Keratinocyte (primary cell): ENCODE measurements at regions not wholly inside any gene's neighbourhood (a gene's known extent, or its start where the extent isn't known, plus 50 kb on each side); places are given as distances from the start of the nearest gene placed in this dataset.
A peak's percentile ranks its signal among the peaks of the same experiment; 100 is the strongest.

Source experiments
- DNase-seq: peaks from one replicate; pipeline ENCODE4 v3.0.0-alpha.2; 2011; ENCODE audit warnings: low read depth, missing footprints, low spot score
- FAIRE-seq: peaks from 2 replicates; lab custom pipeline; 2011; peaks lifted over from hg19 to GRCh38; lab: Jason Lieb, UNC
- H2AFZ ChIP-seq: 2 replicates; pipeline ENCODE4 v1.6.0; 2012; ENCODE audit warnings: low read length, control low read depth, inconsistent platforms; ENCODE audit not compliant: control insufficient read depth
- H3K27ac ChIP-seq: 2 replicates; pipeline ENCODE4 v1.5.1; 2011; ENCODE audit warnings: low read length; ENCODE audit not compliant: control insufficient read depth, insufficient read depth
- H3K27me3 ChIP-seq: 3 replicates; pipeline ENCODE4 v1.6.0; 2011; ENCODE audit warnings: low read length; ENCODE audit not compliant: control insufficient read depth, insufficient read depth; ENCODE audit errors: extremely low read depth
- H3K36me3 ChIP-seq, 2 experiments: 2 replicates in 1 of 2; 3 replicates in 1 of 2; pipeline ENCODE4 v1.5.1; 2011; ENCODE audit warnings: low read length in 2 of 2, mild to moderate bottlenecking in 1 of 2; ENCODE audit not compliant: control insufficient read depth in 2 of 2, insufficient read depth in 2 of 2; ENCODE audit errors: extremely low read depth in 1 of 2
- H3K4me1 ChIP-seq: 3 replicates; pipeline ENCODE4 v1.5.1; 2011; ENCODE audit warnings: low read length; ENCODE audit not compliant: control insufficient read depth, insufficient read depth; ENCODE audit errors: extremely low read depth
- H3K4me2 ChIP-seq: 3 replicates; pipeline ENCODE4 v1.6.0; 2011; ENCODE audit warnings: low read depth, low read length; ENCODE audit not compliant: control insufficient read depth, insufficient read depth; ENCODE audit errors: extremely low read depth
- H3K4me3 ChIP-seq, 3 experiments: fragments of 200-600 bp in 1 of 3; sonication (generic) in 1 of 3; 2 replicates in 2 of 3; 3 replicates in 1 of 3; pipeline ENCODE4 v1.5.1; 2011 to 2016; ENCODE audit warnings: low read length in 3 of 3, mild to moderate bottlenecking in 3 of 3, control low read depth in 2 of 3, inconsistent platforms in 1 of 3, low read depth in 1 of 3, mixed read lengths in 1 of 3, mixed run types in 1 of 3, moderate library complexity in 1 of 3; ENCODE audit not compliant: control insufficient read depth in 2 of 3, insufficient read depth in 2 of 3; ENCODE audit errors: extremely low read depth in 1 of 3
- H3K79me2 ChIP-seq: 2 replicates; pipeline ENCODE4 v1.6.0; 2012; ENCODE audit warnings: low read length; ENCODE audit not compliant: control insufficient read depth, insufficient read depth
- H3K9ac ChIP-seq: 3 replicates; pipeline ENCODE4 v1.6.0; 2011; ENCODE audit warnings: low read length; ENCODE audit not compliant: control insufficient read depth, insufficient read depth; ENCODE audit errors: extremely low read depth
- H3K9me1 ChIP-seq: 3 replicates; pipeline ENCODE4 v1.6.0; 2011; ENCODE audit warnings: low read length; ENCODE audit not compliant: control insufficient read depth, insufficient read depth; ENCODE audit errors: extremely low read depth
- H3K9me3 ChIP-seq: 2 replicates; pipeline ENCODE4 v1.5.1; 2012; ENCODE audit warnings: low read depth, low read length; ENCODE audit not compliant: control insufficient read depth
- H4K20me1 ChIP-seq: 3 replicates; pipeline ENCODE4 v1.6.0; 2011; ENCODE audit warnings: low read length; ENCODE audit not compliant: control insufficient read depth, insufficient read depth; ENCODE audit errors: extremely low read depth
- EZH2 ChIP-seq: IDR thresholded peaks from one replicate; pipeline ENCODE4 v1.6.1; 2012; ENCODE audit warnings: inconsistent platforms, mild to moderate bottlenecking, low read length, moderate library complexity
- dilution Hi-C: fragments of 300-500 bp; cut with MboI; formaldehyde crosslinking; loops from one replicate; pipeline ENCODE4 v1.7.0; 2020; ENCODE audit warnings: low sequenced_read_pairs; ENCODE audit not compliant: extremely low pct_ligation_motif_present
- TF ChIP-seq, protein P1 (sequence below), 3 experiments: IDR thresholded peaks in 1 of 3; conservative IDR thresholded peaks in 1 of 3; optimal IDR thresholded peaks in 1 of 3; 2 replicates in 2 of 3; 3 replicates in 1 of 3; pipeline versions ENCODE3 to v1.5.1; 2011; ENCODE audit warnings: low read length in 3 of 3, mild to moderate bottlenecking in 3 of 3, moderate library complexity in 2 of 3, control low read depth in 1 of 3, inconsistent platforms in 1 of 3; ENCODE audit not compliant: insufficient read depth in 2 of 3; ENCODE audit errors: extremely low read depth in 1 of 3

DNA sequence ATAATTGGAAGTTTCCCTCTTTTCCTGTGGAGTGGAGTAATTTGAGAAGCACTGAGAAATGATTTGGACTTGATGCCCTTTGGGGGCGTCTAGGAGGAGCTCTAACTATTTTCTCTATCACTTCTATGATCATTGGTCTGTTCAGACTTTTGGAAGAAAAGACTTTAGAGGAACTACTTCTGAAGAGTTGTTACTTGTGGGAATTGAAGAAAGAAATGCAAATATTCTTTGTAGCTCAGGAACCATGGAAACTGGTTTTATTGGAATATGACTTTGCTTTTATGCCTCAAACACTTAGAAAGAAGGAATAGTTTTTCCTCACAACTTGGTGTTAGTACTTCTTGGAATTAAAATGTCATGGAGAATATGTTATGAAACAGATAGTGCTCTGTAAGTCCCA, 122.0 kb upstream of the ALDH1A3 start:
- Histone ChIP-seq H3K27me3 (no peaks in the 10 kb centered on the region), H4K20me1 (no peaks in the 10 kb centered on the region), H3K4me2 (no peak overlapping the region), H3K27ac (no peak overlapping the region), H3K9ac (no peak overlapping the region), H3K4me3 (no peak overlapping the region), H3K9me3 (no peaks in the 10 kb centered on the region), H2AFZ (no peak overlapping the region), H3K4me1 (peaks cover 13% of the 10 kb centered on the region), H3K36me3 (no peaks in the 10 kb centered on the region), H3K79me2 (no peaks in the 10 kb centered on the region), H3K9me1 (no peaks in the 10 kb centered on the region)
- TF ChIP-seq, protein P1, sequence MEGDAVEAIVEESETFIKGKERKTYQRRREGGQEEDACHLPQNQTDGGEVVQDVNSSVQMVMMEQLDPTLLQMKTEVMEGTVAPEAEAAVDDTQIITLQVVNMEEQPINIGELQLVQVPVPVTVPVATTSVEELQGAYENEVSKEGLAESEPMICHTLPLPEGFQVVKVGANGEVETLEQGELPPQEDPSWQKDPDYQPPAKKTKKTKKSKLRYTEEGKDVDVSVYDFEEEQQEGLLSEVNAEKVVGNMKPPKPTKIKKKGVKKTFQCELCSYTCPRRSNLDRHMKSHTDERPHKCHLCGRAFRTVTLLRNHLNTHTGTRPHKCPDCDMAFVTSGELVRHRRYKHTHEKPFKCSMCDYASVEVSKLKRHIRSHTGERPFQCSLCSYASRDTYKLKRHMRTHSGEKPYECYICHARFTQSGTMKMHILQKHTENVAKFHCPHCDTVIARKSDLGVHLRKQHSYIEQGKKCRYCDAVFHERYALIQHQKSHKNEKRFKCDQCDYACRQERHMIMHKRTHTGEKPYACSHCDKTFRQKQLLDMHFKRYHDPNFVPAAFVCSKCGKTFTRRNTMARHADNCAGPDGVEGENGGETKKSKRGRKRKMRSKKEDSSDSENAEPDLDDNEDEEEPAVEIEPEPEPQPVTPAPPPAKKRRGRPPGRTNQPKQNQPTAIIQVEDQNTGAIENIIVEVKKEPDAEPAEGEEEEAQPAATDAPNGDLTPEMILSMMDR (optimal IDR thresholded peaks at IDR 0.05 in 1 of 3, IDR thresholded peaks at IDR 0.05 in 1 of 3, conservative IDR thresholded peaks at IDR 0.05 in 1 of 3; ENCODE audit: extremely low read depth in 1 of 3, insufficient read depth in 2 of 3, low read length in 3 of 3), result no peak
- TF ChIP-seq EZH2, result no peak
- FAIRE-seq, result peak; percentile 9
- no peak for DNase-seq
- dilution Hi-C loops, result no loop called here

DNA sequence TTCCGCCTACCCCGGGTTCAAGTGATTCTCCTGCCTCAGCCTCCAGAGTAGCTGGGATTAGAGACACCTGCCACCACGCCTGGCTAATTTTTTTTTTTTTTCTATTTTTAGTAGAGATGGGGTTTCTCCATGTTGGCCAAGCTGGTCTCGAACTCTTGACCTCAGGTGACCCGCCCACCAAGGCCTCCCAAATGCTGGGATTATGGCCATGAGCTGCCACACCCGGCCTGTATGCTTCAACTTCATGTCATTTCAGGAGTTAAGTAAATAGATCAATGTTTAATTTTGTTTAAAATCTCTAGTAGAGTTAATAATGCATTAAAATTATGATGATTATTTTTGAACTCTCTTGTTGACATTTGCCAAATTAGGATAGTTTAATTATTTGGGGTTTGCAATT, 121.1 kb upstream of the ALDH1A3 start:
- Histone ChIP-seq H3K79me2 (no peaks in the 10 kb centered on the region), H3K27me3 (no peaks in the 10 kb centered on the region), H3K36me3 (no peaks in the 10 kb centered on the region), H3K9me3 (no peaks in the 10 kb centered on the region), H2AFZ (no peak overlapping the region), H3K9ac (no peak overlapping the region), H3K4me1 (peaks cover 13% of the 10 kb centered on the region), H3K27ac (no peak overlapping the region), H4K20me1 (no peaks in the 10 kb centered on the region), H3K9me1 (no peaks in the 10 kb centered on the region), H3K4me2 (no peak overlapping the region), H3K4me3 (no peak overlapping the region)
- FAIRE-seq (no peak), DNase-seq (no peak)
- no peak for TF ChIP-seq EZH2
- TF ChIP-seq, protein P1 (optimal IDR thresholded peaks at IDR 0.05 in 1 of 3, IDR thresholded peaks at IDR 0.05 in 1 of 3, conservative IDR thresholded peaks at IDR 0.05 in 1 of 3; ENCODE audit: extremely low read depth in 1 of 3, insufficient read depth in 2 of 3, low read length in 3 of 3), result no peak
- dilution Hi-C loops, result no loop called here
